GM21576 (cell line): ENCODE measurements at regions not wholly inside any gene's neighbourhood (a gene's known extent, or its start where the extent isn't known, plus 50 kb on each side); places are given as distances from the start of the nearest gene placed in this dataset.
"Not testable (repeated sequence)": the region's sequence is repeated elsewhere in the genome, so short reads cannot be mapped to it uniquely, and the experiment has no call there.

Source experiments
- ATAC-seq: cut with Tn5 transposase; IDR thresholded peaks from one replicate; pipeline ENCODE4 v1.9.1; 2021; ENCODE audit warnings: mild to moderate bottlenecking, moderate library complexity; ENCODE audit not compliant: unreplicated experiment

DNA sequence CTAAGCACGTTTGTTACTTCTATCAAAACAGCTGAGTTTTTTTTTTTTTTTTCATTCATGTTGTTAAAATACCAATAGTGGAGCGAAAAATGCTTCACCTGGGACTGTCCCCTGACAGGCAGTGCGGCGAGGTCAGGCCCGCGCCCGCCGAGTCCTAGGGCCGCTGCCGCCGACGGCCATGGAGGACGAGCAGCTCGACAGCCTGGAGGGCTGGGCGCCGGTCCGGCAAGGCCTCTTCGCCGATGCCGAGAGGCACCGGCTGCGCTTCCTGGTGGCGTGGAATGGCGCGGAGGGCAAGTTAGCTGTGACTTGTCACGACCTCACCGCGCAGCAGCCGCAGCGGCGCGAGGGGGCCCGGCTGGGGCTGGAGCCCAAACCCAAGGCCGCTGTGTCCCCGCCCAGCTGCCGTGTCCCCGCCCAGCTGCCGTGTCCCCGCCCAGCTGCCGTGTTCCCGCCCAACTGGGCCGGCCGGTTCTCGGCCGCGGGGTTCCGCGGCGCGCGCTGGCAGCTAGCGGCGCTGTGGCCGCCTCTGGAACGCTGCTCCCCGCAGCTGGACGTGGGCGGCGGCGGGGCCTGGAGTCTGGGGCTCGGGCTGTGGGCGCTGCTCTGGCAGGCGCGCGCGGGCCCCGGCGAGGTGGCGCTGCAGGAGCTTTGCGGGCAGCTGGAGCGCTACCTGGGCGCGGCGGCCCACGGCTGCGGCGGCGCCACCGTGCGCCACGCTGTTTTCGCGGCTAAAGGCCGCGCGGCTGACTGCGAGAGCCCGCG, 56.7 kb upstream of the GOLGA8R start:
- peak; percentile 93 for ATAC-seq

DNA sequence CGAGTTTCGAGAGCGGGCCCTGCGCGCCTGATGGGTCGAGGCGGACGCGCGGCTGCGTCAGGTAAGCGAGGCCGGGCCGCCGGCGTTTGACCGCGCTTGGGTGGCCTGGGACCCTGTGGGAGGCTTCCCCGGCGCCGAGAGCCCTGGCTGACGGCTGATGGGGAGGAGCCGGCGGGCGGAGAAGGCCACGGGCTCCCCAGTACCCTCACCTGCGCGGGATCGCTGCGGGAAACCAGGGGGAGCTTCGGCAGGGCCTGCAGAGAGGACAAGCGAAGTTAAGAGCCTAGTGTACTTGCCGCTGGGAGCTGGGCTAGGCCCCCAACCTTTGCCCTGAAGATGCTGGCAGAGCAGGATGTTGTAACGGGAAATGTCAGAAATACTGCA, 57.3 kb upstream of the GOLGA8R start:
- not testable (repeated sequence) for ATAC-seq

DNA sequence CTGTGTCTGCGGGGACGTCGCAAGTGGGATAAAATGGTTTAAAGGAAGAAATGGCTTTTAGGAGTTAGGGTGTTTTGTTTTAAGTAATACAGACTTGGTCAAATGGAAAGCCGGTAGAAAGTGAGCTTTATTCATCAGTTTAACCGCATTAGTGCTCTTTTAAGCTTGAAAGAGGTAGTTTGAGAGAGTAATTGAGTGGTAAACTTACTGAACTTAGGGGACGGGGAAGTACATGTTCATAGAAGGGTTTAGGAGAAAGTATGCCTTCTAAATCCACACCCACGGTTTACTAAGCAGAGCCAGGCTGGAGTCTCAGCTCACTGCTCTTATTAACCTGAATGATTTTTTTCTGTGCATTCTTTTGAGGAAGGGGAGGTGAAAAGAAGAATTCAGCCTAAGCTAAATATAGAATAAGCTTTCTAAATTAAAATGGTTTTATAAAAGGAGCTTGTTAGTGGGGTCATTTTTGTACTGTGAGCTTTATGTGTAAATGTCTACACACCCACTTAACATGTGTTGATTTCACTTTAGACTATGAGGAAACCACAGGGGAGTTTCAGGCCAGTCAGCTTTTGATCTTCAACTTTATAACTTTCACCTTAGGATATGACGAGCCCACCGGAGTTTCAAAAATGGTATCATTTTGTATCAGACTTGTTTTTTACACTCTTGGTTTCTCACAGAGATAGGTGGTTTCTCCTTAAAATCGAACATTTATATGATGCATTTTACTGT, 57.9 kb upstream of the GOLGA8R start:
- not testable (repeated sequence) for ATAC-seq

DNA sequence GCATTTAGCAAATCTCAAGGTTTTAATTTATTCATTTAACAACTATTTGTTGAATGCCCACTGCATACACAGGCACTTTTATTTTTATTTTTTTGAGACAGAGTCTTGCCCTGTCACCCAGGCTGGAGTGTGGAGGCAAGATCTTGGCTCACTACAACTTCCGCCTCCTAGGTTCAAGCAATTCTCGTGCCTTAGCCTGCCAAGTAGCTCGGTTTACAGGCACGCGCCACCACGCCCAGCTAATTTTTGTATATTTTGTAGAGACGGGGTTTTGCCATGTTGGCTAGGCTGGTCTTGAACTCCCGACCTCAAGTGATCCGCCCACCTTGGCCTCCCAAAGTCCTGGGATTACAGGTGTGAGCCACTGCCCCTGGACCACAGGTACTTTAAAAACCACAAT, 67.0 kb upstream of the GOLGA8Q start:
- not testable (repeated sequence) for ATAC-seq

DNA sequence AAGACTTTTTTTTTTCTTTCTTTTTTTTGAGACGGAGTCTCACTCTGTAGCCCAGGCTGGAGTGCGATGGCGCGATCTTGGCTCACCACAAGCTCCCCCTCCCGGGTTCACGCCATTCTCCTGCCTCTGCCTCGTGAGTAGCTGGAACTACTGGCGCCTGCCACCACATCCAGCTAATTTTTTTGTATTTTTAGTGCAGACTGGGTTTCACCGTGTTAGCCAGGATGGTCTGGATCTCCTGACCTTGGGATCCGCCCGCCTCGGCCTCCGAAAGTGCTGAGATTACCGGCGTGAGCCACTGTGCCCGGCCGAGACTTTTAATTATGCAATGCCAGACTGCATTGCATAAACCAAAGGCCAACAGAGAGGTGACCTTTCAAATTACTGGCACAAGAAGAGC, 62.6 kb upstream of the GOLGA8Q start:
- not testable (repeated sequence) for ATAC-seq

DNA sequence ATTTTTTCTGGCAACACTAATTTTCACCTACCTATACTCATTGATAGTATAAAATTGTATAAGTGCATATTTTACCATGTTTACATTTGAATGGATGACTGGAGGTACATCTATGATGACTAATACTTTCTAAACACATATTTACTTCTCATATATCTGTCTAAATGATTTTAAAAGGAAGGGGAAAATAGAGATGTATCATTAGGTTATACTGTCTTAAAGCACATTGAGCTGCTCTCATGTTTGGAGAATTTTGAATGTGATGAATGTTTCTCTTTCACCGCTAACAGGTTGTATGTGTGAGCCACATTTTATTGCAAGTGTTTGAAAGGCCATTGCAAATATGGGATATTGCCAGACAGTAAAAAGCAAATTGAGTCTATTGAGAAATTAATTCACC, 61.5 kb upstream of the GOLGA8Q start:
- not testable (repeated sequence) for ATAC-seq

DNA sequence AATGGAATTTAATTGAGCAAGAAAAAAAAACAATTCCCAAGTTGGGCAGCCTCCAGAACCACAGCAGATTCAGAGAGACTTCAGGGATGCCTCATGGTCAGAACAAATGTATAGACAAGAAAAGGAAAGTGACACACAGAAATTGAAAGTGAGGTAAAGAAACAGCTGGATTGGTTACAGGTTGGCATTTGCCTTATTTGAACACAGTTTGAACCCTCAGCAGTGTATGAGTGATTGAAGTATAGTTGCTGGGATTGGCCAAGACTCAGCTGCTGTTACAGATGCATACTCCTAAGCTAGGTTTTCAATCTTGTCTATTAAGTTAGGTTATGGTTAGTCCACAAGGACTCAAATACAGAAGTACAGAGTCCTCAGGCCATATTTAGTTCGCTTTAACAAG, 57.9 kb upstream of the GOLGA8Q start:
- ATAC-seq: not testable (repeated sequence)

DNA sequence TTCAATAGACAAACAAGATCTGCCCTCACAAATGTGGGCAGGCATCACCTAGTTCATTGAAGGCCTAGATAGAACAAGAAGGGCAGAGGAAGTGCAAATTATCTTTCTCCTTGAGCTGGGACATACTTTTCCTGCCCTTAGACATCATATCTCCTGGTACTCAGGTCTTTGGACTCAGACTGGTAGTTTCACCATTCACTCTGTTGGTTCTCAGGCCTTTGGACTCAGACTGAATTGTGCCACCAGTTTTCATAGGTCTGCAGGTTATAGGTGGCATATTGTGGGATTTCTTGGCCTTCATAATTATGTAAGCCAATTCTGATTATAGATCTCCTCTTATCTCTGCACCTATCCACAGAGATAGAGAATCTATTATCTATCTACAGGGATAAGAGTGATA, 54.6 kb upstream of the GOLGA8Q start:
- not testable (repeated sequence) for ATAC-seq

DNA sequence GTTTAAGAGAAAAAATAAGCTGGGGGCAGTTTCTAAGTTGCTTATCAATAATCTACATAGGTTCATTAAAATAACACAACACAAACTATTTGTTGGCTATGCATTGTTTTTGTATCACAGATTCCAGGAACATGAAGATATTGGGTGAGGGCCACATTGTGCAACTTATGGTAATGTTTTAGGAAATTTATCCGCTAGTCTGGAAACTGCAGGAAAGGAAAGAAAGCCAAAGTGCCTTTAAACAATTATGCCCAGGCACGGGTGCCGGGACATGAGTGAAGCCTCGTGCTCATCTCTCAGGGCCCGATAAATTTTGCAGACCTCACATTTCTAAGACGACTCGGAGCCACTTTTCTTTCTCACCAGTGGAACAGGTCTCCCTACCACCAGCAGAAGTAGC, 52.6 kb upstream of the GOLGA8Q start:
- ATAC-seq: not testable (repeated sequence)

DNA sequence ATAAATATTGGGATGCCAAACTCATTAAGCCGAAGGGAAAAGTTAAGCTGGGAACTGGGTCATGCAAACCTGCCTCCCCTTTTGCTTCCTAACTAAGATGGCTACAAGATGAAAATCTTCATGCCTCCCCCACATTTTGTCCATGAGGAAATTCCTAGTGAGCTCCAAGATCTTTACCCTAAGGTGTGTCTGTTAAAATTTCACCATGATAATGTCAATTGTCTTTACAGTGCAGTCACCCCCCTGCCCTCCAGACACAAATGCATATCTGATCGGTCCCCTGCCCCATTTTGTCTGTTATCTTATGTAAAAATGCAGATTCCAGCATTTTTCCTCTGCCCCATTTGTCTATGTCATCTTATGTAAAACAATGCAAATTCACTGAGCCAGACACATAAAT, 51.3 kb upstream of the GOLGA8Q start:
- ATAC-seq: not testable (repeated sequence)
